H1 (cell line): ENCODE measurements at regions not wholly inside any gene's neighbourhood (a gene's known extent, or its start where the extent isn't known, plus 50 kb on each side); places are given as distances from the start of the nearest gene placed in this dataset.

ENCODE experiments used
- CTCF ChIA-PET: fragments of 300-600 bp; sonication (Branson Sonifier 250); formaldehyde crosslinking; loops from one replicate; lab custom pipeline; 2021; ENCODE audit not compliant: partially characterized antibody; lab: Charles Lee
- POLR2A ChIA-PET: fragments of 300-600 bp; sonication (Branson Sonifier 250); formaldehyde crosslinking; loops from one replicate; lab custom pipeline; 2021; ENCODE audit warnings: inconsistent platforms; ENCODE audit not compliant: partially characterized antibody; lab: Charles Lee
- DNase-seq, 2 experiments: peaks; one replicate each; pipeline versions ENCODE4 v3.0.0 to v3.0.0-alpha.2; 2010 to 2022; ENCODE audit warnings: low spot score in 2 of 2, low read depth in 1 of 2, mixed read lengths in 1 of 2
- FAIRE-seq: peaks from 2 replicates; lab custom pipeline; 2011; peaks lifted over from hg19 to GRCh38; lab: Jason Lieb, UNC
- H2AFZ ChIP-seq: 2 replicates; pipeline ENCODE4 v1.8.1; 2012; ENCODE audit warnings: low read length, inconsistent platforms
- H2AK5ac ChIP-seq: 2 replicates; pipeline ENCODE4 v1.6.1; 2013; ENCODE audit warnings: low read depth, low read length
- H2BK120ac ChIP-seq: replicated peaks from 2 replicates; pipeline ENCODE3; 2013; ENCODE audit warnings: low read depth, low read length, inconsistent platforms
- H2BK12ac ChIP-seq: 2 replicates; pipeline ENCODE4 v1.6.1; 2013; ENCODE audit warnings: low read depth, low read length
- H2BK15ac ChIP-seq: 2 replicates; pipeline ENCODE4 v1.6.1; 2013; ENCODE audit warnings: low read length
- H2BK20ac ChIP-seq: 2 replicates; pipeline ENCODE4 v1.6.1; 2013; ENCODE audit warnings: low read length
- H2BK5ac ChIP-seq: 2 replicates; pipeline ENCODE4 v1.6.1; 2013; ENCODE audit warnings: low read depth, low read length
- H3K14ac ChIP-seq: 2 replicates; pipeline ENCODE4 v1.6.1; 2013; ENCODE audit warnings: inconsistent platforms; ENCODE audit not compliant: insufficient read length
- H3K18ac ChIP-seq: 2 replicates; pipeline ENCODE4 v1.6.1; 2013; ENCODE audit warnings: low read length; ENCODE audit errors: extremely low read depth
- H3K23ac ChIP-seq: 2 replicates; pipeline ENCODE4 v1.6.1; 2013; ENCODE audit warnings: inconsistent platforms; ENCODE audit not compliant: insufficient read length
- H3K23me2 ChIP-seq: 2 replicates; pipeline ENCODE4 v1.6.1; 2013; ENCODE audit warnings: low read depth, low read length
- H3K27ac ChIP-seq: 2 replicates; pipeline ENCODE4 v1.6.1; 2011; ENCODE audit warnings: low read depth, low read length, inconsistent platforms
- H3K27me3 ChIP-seq, 4 experiments: replicated peaks in 1 of 4; 1 replicate in 1 of 4; 2 replicates in 3 of 4; pipeline versions ENCODE4 v1.6.1 to v1.8.1; 2011 to 2013; ENCODE audit warnings: low read length in 3 of 4, mild to moderate bottlenecking in 3 of 4, inconsistent platforms in 2 of 4, mixed read lengths in 2 of 4, moderate library complexity in 1 of 4; ENCODE audit not compliant: control insufficient read depth in 3 of 4, insufficient read depth in 3 of 4; ENCODE audit errors: extremely low read depth in 1 of 4
- H3K36me3 ChIP-seq, 4 experiments: 2 replicates each; pipeline versions ENCODE4 v1.6.1 to v1.8.1; 2011 to 2013; ENCODE audit warnings: mild to moderate bottlenecking in 4 of 4, low read length in 3 of 4, moderate library complexity in 2 of 4, control low read depth in 1 of 4, inconsistent platforms in 1 of 4; ENCODE audit not compliant: insufficient read depth in 4 of 4, control insufficient read depth in 2 of 4
- H3K4ac ChIP-seq: replicated peaks from 2 replicates; pipeline ENCODE3; 2013; ENCODE audit warnings: low read length, low read depth, mixed read lengths, inconsistent platforms; ENCODE audit not compliant: insufficient read length
- H3K4me1 ChIP-seq, 4 experiments: replicated peaks in 1 of 4; 1 replicate in 1 of 4; 2 replicates in 3 of 4; pipeline versions ENCODE4 v1.6.1 to v1.8.1; 2011 to 2013; ENCODE audit warnings: low read length in 3 of 4, inconsistent platforms in 2 of 4, mixed read lengths in 1 of 4; ENCODE audit not compliant: insufficient read depth in 4 of 4, control insufficient read depth in 3 of 4
- H3K4me2 ChIP-seq, 2 experiments: 2 replicates each; pipeline versions ENCODE4 v1.6.1 to v1.8.1; 2011 to 2013; ENCODE audit warnings: low read depth in 2 of 2, low read length in 2 of 2, control low read depth in 1 of 2, inconsistent platforms in 1 of 2, mild to moderate bottlenecking in 1 of 2; ENCODE audit not compliant: insufficient read depth in 1 of 2
- H3K4me3 ChIP-seq, 4 experiments: fragments of 200-600, 300-600 bp in 1 of 4; sonication (generic), shearing (Covaris generic), sonication (Bioruptor Twin) in 1 of 4; 2 replicates each; pipeline versions ENCODE4 v1.5.1 to v1.8.1; 2011 to 2016; ENCODE audit warnings: low read length in 4 of 4, low read depth in 3 of 4, control low read depth in 2 of 4, inconsistent platforms in 2 of 4, mild to moderate bottlenecking in 2 of 4, mixed read lengths in 1 of 4, moderate library complexity in 1 of 4; ENCODE audit not compliant: insufficient read depth in 2 of 4; ENCODE audit errors: extremely low read depth in 1 of 4
- H3K56ac ChIP-seq: replicated peaks from 2 replicates; pipeline ENCODE3; 2013; ENCODE audit warnings: low read depth, mild to moderate bottlenecking, mixed read lengths, low read length, inconsistent platforms; ENCODE audit not compliant: insufficient read length
- H3K79me1 ChIP-seq: 2 replicates; pipeline ENCODE4 v1.6.1; 2013; ENCODE audit warnings: low read depth, low read length, control low read depth
- H3K79me2 ChIP-seq, 2 experiments: 2 replicates each; pipeline versions ENCODE4 v1.6.1 to v1.8.1; 2012 to 2013; ENCODE audit warnings: low read length in 2 of 2, mild to moderate bottlenecking in 2 of 2, inconsistent platforms in 1 of 2; ENCODE audit not compliant: insufficient read depth in 2 of 2, control insufficient read depth in 1 of 2
- H3K9ac ChIP-seq, 4 experiments: replicated peaks in 1 of 4; 1 replicate in 1 of 4; 2 replicates in 3 of 4; pipeline versions ENCODE4 v1.6.1 to v1.8.1; 2011 to 2013; ENCODE audit warnings: low read depth in 3 of 4, low read length in 3 of 4, control low read depth in 2 of 4, mild to moderate bottlenecking in 2 of 4, moderate library complexity in 2 of 4, inconsistent platforms in 1 of 4; ENCODE audit errors: extremely low read depth in 1 of 4
- H3K9me3 ChIP-seq, 2 experiments: 2 replicates each; pipeline versions ENCODE4 v1.6.1 to v1.8.1; 2012 to 2013; ENCODE audit warnings: mild to moderate bottlenecking in 2 of 2, moderate library complexity in 2 of 2, control low read depth in 1 of 2, inconsistent platforms in 1 of 2, low read depth in 1 of 2, low read length in 1 of 2, mixed read lengths in 1 of 2; ENCODE audit not compliant: insufficient read depth in 2 of 2
- H4K20me1 ChIP-seq, 2 experiments: replicated peaks in 1 of 2; 2 replicates each; pipeline versions ENCODE3 to v1.8.1; 2011 to 2013; ENCODE audit warnings: inconsistent platforms in 2 of 2, low read length in 2 of 2, mild to moderate bottlenecking in 1 of 2; ENCODE audit not compliant: insufficient read depth in 2 of 2, control insufficient read depth in 1 of 2
- H4K5ac ChIP-seq: 2 replicates; pipeline ENCODE4 v1.6.1; 2013; ENCODE audit warnings: low read length, low read depth, mixed read lengths, inconsistent platforms; ENCODE audit not compliant: insufficient read length
- H4K8ac ChIP-seq: 2 replicates; pipeline ENCODE4 v1.8.0; 2013; ENCODE audit warnings: mild to moderate bottlenecking, moderate library complexity, low read length, inconsistent platforms; ENCODE audit not compliant: insufficient read depth; ENCODE audit errors: extremely low read depth
- H4K91ac ChIP-seq: replicated peaks from 2 replicates; pipeline ENCODE3; 2013; ENCODE audit warnings: low read length, mixed read lengths, inconsistent platforms; ENCODE audit not compliant: insufficient read length
- GTF2F1 ChIP-seq: IDR thresholded peaks from 2 replicates; pipeline ENCODE4 v1.6.1; 2012; ENCODE audit warnings: low read depth, low read length, improper control_type of control experiment, borderline replicate concordance
- JUN ChIP-seq: IDR thresholded peaks from 2 replicates; pipeline ENCODE4 v1.6.1; 2011; ENCODE audit warnings: low read depth, mild to moderate bottlenecking, improper control_type of control experiment, low read length
- KDM5A ChIP-seq: fragments of 200-600 bp; IDR thresholded peaks from 2 replicates; pipeline ENCODE4 v1.7.1; 2012; ENCODE audit warnings: mild to moderate bottlenecking, low read length, inconsistent platforms, mixed read lengths
- RAD21 ChIP-seq, 2 experiments: IDR thresholded peaks in 1 of 2; conservative IDR thresholded peaks in 1 of 2; 2 replicates each; pipeline ENCODE4 v1.6.1; 2011; ENCODE audit warnings: low read depth in 2 of 2, low read length in 2 of 2, improper control_type of control experiment in 1 of 2, inconsistent platforms in 1 of 2, mild to moderate bottlenecking in 1 of 2, moderate library complexity in 1 of 2
- RNF2 ChIP-seq: fragments of 200-900, 300-1000 bp; sonication (generic); IDR thresholded peaks from 2 replicates; pipeline ENCODE4 v1.7.1; 2016; ENCODE audit warnings: borderline replicate concordance, low read depth, mild to moderate bottlenecking, antibody characterized with exemption, low read length; ENCODE audit not compliant: poor library complexity, severe bottlenecking; ENCODE audit errors: missing control alignments
- TAF7 ChIP-seq: optimal IDR thresholded peaks from 2 replicates; pipeline ENCODE3; 2011; ENCODE audit warnings: low read depth, mild to moderate bottlenecking, inconsistent platforms, low read length, moderate library complexity, borderline replicate concordance
- WGBS, 2 experiments: shearing (Covaris generic) in 1 of 2; methylation state at CpG; one replicate each; pipeline versions ENCODE4 v1.1.6 to v1.1.7; 2013 to 2015; ENCODE audit warnings: low lambda C conversion rate in 2 of 2, mixed read lengths in 2 of 2, inconsistent platforms in 1 of 2, low coverage in 1 of 2, missing lambda C conversion rate in 1 of 2; ENCODE audit not compliant: insufficient replicate concordance in 2 of 2, insufficient coverage in 1 of 2, insufficient read length in 1 of 2; ENCODE audit errors: extremely low coverage in 1 of 2, missing lambda C conversion rate in 1 of 2; 5-methylcytosine and 5-hydroxymethylcytosine counted together

- no peak for DNase-seq
- POLR2A ChIA-PET = no interaction called here
Observed at GRCh38 chr5:124986667-124987066, 240.2 kb upstream of the ZNF608 start.

More at GRCh38 chr5:124986667-124987066, 240.2 kb upstream of the ZNF608 start:
- Histone ChIP-seq H3K79me1 (no peaks in the 10 kb centered on the region), H3K27me3 (no peaks in the 10 kb centered on the region), H3K27ac (no peak overlapping the region), H2AK5ac (no peak overlapping the region), H3K4me1 (no peaks in the 10 kb centered on the region), H4K20me1 (no peaks in the 10 kb centered on the region), H2BK120ac (no peak overlapping the region), H3K4ac (no peak overlapping the region), H3K14ac (no peak overlapping the region), H2BK20ac (no peak overlapping the region), H3K36me3 (peaks cover 0 to 9% (median 1%) of the 10 kb centered on the region in 4 experiments; a peak in 2 of 8 replicates), H3K18ac (no peak overlapping the region), H2AFZ (no peak overlapping the region), H2BK5ac (no peak overlapping the region), H4K91ac (no peak overlapping the region), H2BK12ac (no peak overlapping the region), H3K23ac (no peak overlapping the region), H3K4me3 (no peak overlapping the region), H3K4me2 (no peak overlapping the region), H3K9me3 (peaks cover 10 to 18% of the 10 kb centered on the region in 2 experiments), H3K56ac (no peak overlapping the region), H2BK15ac (no peak overlapping the region), H3K9ac (no peak overlapping the region), H4K5ac (no peak overlapping the region), H3K23me2 (no peaks in the 10 kb centered on the region), H4K8ac (no peak overlapping the region), H3K79me2 (no peaks in the 10 kb centered on the region)
- CTCF ChIA-PET = no interaction called here
- TF ChIP-seq RNF2 (no peak), JUN (no peak), RAD21 (IDR thresholded peaks at IDR 0.05 in 1 of 2, conservative IDR thresholded peaks at IDR 0.05 in 1 of 2; ENCODE audit: low read depth in 2 of 2, low read length in 2 of 2) (no peak), KDM5A (no peak), TAF7 (no peak), GTF2F1 (no peak)
- 90% methylated on average over 3 of the region's 3 CpGs; no CpG with 5 or more reads in 1 of the 2 experiments for WGBS, 2 experiments
- FAIRE-seq = no peak
